ENCODE measurements at regions not wholly inside any gene's neighbourhood (a gene's known extent, or its start where the extent isn't known, plus 50 kb on each side); places are given as distances from the start of the nearest gene placed in this dataset.

DNA sequence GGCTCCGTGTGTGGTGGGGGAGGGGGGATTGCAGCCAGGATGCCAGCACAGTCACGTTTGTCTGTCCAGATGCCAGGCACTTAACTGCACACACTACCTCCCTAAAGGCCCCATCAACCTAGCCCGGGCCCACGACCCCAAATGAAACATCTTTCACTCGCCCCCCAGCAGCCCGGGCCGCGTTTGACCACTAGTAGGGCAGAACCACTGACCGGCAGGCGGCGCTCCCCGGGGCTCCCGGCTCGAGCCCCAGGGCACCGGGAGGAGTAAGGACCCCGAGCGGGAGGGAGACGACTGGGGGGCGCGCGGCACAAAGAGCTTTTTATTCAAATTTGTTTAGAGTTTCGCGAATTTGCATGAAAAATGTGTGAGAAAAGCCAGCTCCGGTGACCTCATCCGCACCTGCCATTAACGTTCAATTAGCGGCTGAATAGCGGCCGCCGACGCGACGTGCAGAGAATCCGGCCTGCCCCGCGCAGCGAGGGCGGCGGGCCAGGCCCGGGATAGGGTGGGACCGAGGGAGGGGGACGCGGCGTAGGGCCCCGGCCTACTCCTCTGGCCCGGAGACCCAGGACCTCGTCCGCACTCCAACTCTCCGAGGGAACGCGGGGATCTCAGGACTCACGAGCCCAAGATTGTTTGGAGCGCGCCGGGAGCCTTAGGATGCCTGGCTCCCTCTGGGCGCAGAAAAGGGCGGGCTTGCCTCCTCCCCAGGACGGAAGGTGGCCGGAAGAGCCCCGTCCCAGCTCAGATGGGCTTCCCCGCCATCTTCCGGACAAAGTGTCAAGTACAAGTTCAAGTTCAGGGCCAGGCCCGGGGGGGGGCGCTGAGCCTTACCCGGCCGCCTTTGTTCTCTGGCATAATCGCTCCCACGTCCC is 64.9 kb upstream of the POLG start:
- peak overlapping the region; percentile 95 for H3K27ac ChIP-seq (ENCODE audit: low read depth, low read length)
- peak; percentile 87 for DNase-seq
- H3K9me3 ChIP-seq (ENCODE audit: control insufficient read depth, low read length): no peaks in the 10 kb centered on the region
- 1 to 3% methylated on average over 22 to 67 of the region's 68 CpGs for WGBS, 2 experiments (ENCODE audit: insufficient coverage in 1 of 2, insufficient read length in 1 of 2)
- peaks cover 1% of the 10 kb centered on the region for H3K4me1 ChIP-seq (ENCODE audit: control insufficient read depth, insufficient read depth, low read length)
- peaks cover 100% of the 10 kb centered on the region for H3K27me3 ChIP-seq (ENCODE audit: control insufficient read depth, insufficient read depth, low read length, poor library complexity, severe bottlenecking)
- TF ChIP-seq, protein P1, sequence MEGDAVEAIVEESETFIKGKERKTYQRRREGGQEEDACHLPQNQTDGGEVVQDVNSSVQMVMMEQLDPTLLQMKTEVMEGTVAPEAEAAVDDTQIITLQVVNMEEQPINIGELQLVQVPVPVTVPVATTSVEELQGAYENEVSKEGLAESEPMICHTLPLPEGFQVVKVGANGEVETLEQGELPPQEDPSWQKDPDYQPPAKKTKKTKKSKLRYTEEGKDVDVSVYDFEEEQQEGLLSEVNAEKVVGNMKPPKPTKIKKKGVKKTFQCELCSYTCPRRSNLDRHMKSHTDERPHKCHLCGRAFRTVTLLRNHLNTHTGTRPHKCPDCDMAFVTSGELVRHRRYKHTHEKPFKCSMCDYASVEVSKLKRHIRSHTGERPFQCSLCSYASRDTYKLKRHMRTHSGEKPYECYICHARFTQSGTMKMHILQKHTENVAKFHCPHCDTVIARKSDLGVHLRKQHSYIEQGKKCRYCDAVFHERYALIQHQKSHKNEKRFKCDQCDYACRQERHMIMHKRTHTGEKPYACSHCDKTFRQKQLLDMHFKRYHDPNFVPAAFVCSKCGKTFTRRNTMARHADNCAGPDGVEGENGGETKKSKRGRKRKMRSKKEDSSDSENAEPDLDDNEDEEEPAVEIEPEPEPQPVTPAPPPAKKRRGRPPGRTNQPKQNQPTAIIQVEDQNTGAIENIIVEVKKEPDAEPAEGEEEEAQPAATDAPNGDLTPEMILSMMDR (conservative IDR thresholded peaks at IDR 0.05): peak; percentile 87
- H3K4me3 ChIP-seq (ENCODE audit: low read length): peak overlapping the region; percentile 57
- peak overlapping the region; percentile 42 for H3K4me3 Mint-ChIP-seq
- peaks cover 98% of the 10 kb centered on the region for H3K27me3 Mint-ChIP-seq (ENCODE audit: insufficient read depth)
- H3K27ac Mint-ChIP-seq: no peak overlapping the region
- peaks cover 23% of the 10 kb centered on the region for H3K4me1 Mint-ChIP-seq
- no peaks in the 10 kb centered on the region for H3K36me3 ChIP-seq (ENCODE audit: control insufficient read depth, insufficient read depth, low read length)
- no peaks in the 10 kb centered on the region for H3K36me3 Mint-ChIP-seq (ENCODE audit: low read depth)
- H3K9ac ChIP-seq (ENCODE audit: extremely low read depth, low read length, poor library complexity, severe bottlenecking): no peak overlapping the region
- H3K9me3 Mint-ChIP-seq: no peaks in the 10 kb centered on the region

DNA sequence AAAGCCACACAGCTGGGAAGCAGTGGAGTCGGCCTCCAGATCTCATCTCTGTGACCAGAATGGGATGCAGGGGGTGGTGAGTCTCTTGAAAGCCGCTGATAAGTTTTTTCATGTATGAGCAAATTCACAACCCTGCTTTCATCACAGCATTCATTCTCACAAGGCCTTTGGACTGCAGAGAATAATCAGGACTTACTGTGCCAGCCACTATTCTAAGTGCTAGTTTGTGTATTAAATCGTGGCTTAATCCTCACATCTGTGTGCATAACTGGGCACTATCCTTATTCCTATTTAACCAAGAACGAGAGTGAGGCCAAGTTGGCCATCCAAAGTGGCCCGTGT is 64.2 kb upstream of the POLG start:
- H3K4me3 Mint-ChIP-seq: peak overlapping the region; percentile 42
- DNase-seq: no peak
- H3K9me3 Mint-ChIP-seq: no peaks in the 10 kb centered on the region
- peaks cover 98% of the 10 kb centered on the region for H3K27me3 Mint-ChIP-seq (ENCODE audit: insufficient read depth)
- H3K27ac Mint-ChIP-seq: no peak overlapping the region
- Histone ChIP-seq H3K27me3 (ENCODE audit: control insufficient read depth, insufficient read depth, low read length, poor library complexity, severe bottlenecking) (peaks cover 100% of the 10 kb centered on the region), H3K36me3 (ENCODE audit: control insufficient read depth, insufficient read depth, low read length) (no peaks in the 10 kb centered on the region), H3K9ac (ENCODE audit: extremely low read depth, low read length, poor library complexity, severe bottlenecking) (no peak overlapping the region), H3K4me1 (ENCODE audit: control insufficient read depth, insufficient read depth, low read length) (peaks cover 7% of the 10 kb centered on the region), H3K4me3 (ENCODE audit: low read length) (no peak overlapping the region), H3K9me3 (ENCODE audit: control insufficient read depth, low read length) (no peaks in the 10 kb centered on the region), H3K27ac (ENCODE audit: low read depth, low read length) (peak overlapping the region; percentile 95)
- H3K36me3 Mint-ChIP-seq (ENCODE audit: low read depth): no peaks in the 10 kb centered on the region
- 33 to 42% methylated on average over 2 to 4 of the region's 5 CpGs for WGBS, 2 experiments (ENCODE audit: insufficient coverage in 1 of 2, insufficient read length in 1 of 2)
- peaks cover 29% of the 10 kb centered on the region for H3K4me1 Mint-ChIP-seq
- TF ChIP-seq, protein P1 (conservative IDR thresholded peaks at IDR 0.05): no peak

DNA sequence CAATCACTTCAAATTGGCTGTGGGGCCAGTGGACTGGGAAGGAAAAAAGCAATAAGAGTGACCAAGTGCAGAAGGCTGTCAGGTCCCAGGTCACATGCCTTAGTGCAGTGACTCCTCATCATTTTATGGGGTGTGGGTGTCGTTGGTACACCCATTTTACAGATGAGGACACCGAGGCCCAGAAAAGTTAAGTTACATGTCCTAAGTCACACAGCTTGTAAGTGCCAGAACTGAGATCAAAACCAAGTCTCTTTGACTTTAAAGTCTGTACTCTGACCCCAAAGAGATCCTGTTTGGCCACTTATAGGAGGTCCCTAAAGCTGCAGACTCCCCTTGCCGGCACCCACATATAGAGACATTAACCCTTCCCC is 63.0 kb upstream of the POLG start:
- peaks cover 100% of the 10 kb centered on the region for H3K27me3 ChIP-seq (ENCODE audit: control insufficient read depth, insufficient read depth, low read length, poor library complexity, severe bottlenecking)
- H3K4me1 Mint-ChIP-seq: peaks cover 30% of the 10 kb centered on the region
- no peaks in the 10 kb centered on the region for H3K9me3 Mint-ChIP-seq
- H3K27ac Mint-ChIP-seq: no peak overlapping the region
- no peak overlapping the region for H3K4me3 Mint-ChIP-seq
- H3K9ac ChIP-seq (ENCODE audit: extremely low read depth, low read length, poor library complexity, severe bottlenecking): no peak overlapping the region
- 45 to 51% methylated on average over 2 to 3 of the region's 3 CpGs for WGBS, 2 experiments (ENCODE audit: insufficient coverage in 1 of 2, insufficient read length in 1 of 2)
- no peak overlapping the region for H3K4me3 ChIP-seq (ENCODE audit: low read length)
- TF ChIP-seq, protein P1 (conservative IDR thresholded peaks at IDR 0.05): no peak
- no peaks in the 10 kb centered on the region for H3K36me3 Mint-ChIP-seq (ENCODE audit: low read depth)
- H3K27ac ChIP-seq (ENCODE audit: low read depth, low read length): no peak overlapping the region
- peaks cover 98% of the 10 kb centered on the region for H3K27me3 Mint-ChIP-seq (ENCODE audit: insufficient read depth)
- no peaks in the 10 kb centered on the region for H3K36me3 ChIP-seq (ENCODE audit: control insufficient read depth, insufficient read depth, low read length)
- H3K4me1 ChIP-seq (ENCODE audit: control insufficient read depth, insufficient read depth, low read length): peaks cover 9% of the 10 kb centered on the region
- no peak for DNase-seq
- no peaks in the 10 kb centered on the region for H3K9me3 ChIP-seq (ENCODE audit: control insufficient read depth, low read length)
